ENCODE measurements at regions not wholly inside any gene's neighbourhood (a gene's known extent, or its start where the extent isn't known, plus 50 kb on each side); places are given as distances from the start of the nearest gene placed in this dataset.

DNA sequence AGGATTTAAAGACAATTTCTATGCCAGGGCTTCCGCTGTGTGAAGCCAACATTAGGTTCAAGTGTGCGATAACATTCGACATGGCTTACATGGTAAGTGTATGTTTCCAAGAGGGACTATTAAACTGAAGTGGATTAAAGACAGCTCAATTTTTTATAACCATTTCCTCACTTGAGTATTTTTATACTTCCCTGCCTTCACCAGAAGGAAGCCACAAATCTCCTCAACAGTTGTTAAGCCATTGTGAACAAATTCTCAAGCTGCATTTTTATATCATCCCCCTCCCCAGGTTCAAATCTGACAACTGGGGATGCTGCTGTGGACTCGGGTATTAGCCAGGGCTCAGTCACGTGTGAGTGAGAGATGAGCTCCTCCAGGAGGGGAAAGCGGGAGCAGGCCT is 116.3 kb downstream of the RHOU start:
- Histone ChIP-seq H3K4me1 (replicated peaks; ENCODE audit: insufficient read depth) (no peaks in the 10 kb centered on the region), H3K36me3 (ENCODE audit: low read depth) (no peaks in the 10 kb centered on the region)
- POLR2A ChIA-PET (ENCODE audit: unreplicated experiment) = no interaction called here

GRCh38 chr1:228852024-228852423 is 116.7 kb downstream of the RHOU start:
- intact Hi-C loops (cut with micrococcal nuclease; ENCODE audit: unreplicated experiment) = no loop called here
- Histone ChIP-seq H2AFZ (no peak overlapping the region), H4K20me1 (ENCODE audit: insufficient read depth) (no peaks in the 10 kb centered on the region), H3K27ac (no peak overlapping the region), H3K4me2 (no peak overlapping the region), H3K4me1 (replicated peaks; ENCODE audit: insufficient read depth) (no peaks in the 10 kb centered on the region), H3K79me2 (ENCODE audit: low read depth) (no peaks in the 10 kb centered on the region), H3K9me3 (ENCODE audit: insufficient read depth, low read depth) (no peaks in the 10 kb centered on the region), H3K36me3 (ENCODE audit: low read depth) (no peaks in the 10 kb centered on the region), H3K9me2 (ENCODE audit: insufficient read depth) (no peaks in the 10 kb centered on the region), H3F3A (ENCODE audit: insufficient read depth, low read depth) (no peaks in the 10 kb centered on the region), H3K4me3 (no peak overlapping the region), H3K27me3 (ENCODE audit: insufficient read depth, low read depth) (peaks cover 54% of the 10 kb centered on the region)
- no peak for DNase-seq
- ChIA-PET POLR2A (ENCODE audit: unreplicated experiment) (no interaction called here), CTCF (no interaction called here)
- TF ChIP-seq, protein P1, sequence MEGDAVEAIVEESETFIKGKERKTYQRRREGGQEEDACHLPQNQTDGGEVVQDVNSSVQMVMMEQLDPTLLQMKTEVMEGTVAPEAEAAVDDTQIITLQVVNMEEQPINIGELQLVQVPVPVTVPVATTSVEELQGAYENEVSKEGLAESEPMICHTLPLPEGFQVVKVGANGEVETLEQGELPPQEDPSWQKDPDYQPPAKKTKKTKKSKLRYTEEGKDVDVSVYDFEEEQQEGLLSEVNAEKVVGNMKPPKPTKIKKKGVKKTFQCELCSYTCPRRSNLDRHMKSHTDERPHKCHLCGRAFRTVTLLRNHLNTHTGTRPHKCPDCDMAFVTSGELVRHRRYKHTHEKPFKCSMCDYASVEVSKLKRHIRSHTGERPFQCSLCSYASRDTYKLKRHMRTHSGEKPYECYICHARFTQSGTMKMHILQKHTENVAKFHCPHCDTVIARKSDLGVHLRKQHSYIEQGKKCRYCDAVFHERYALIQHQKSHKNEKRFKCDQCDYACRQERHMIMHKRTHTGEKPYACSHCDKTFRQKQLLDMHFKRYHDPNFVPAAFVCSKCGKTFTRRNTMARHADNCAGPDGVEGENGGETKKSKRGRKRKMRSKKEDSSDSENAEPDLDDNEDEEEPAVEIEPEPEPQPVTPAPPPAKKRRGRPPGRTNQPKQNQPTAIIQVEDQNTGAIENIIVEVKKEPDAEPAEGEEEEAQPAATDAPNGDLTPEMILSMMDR (conservative IDR thresholded peaks at IDR 0.05) = no peak
- no peak for TF ChIP-seq EZH2 (IDR thresholded peaks at IDR 0.05; ENCODE audit: low read depth)
- BruUV-seq (replicated peaks) = no TSS peak

More for the DNA sequence above, 116.3 kb downstream of the RHOU start:
- peaks cover 51% of the 10 kb centered on the region for H3K27me3 ChIP-seq (ENCODE audit: insufficient read depth, low read depth)
- H2AFZ ChIP-seq = no peak overlapping the region
- H3K27ac ChIP-seq = no peak overlapping the region
- no peak for DNase-seq
- no peaks in the 10 kb centered on the region for H4K20me1 ChIP-seq (ENCODE audit: insufficient read depth)
- intact Hi-C loops (cut with micrococcal nuclease; ENCODE audit: unreplicated experiment) = no loop called here
- H3F3A ChIP-seq (ENCODE audit: insufficient read depth, low read depth) = no peaks in the 10 kb centered on the region
- H3K79me2 ChIP-seq (ENCODE audit: low read depth) = no peaks in the 10 kb centered on the region
- TF ChIP-seq EZH2 (IDR thresholded peaks at IDR 0.05; ENCODE audit: low read depth) = no peak
- TF ChIP-seq, protein P1 (conservative IDR thresholded peaks at IDR 0.05) = no peak
- CTCF ChIA-PET = no interaction called here
- H3K9me2 ChIP-seq (ENCODE audit: insufficient read depth) = no peaks in the 10 kb centered on the region
- H3K4me3 ChIP-seq = no peak overlapping the region
- H3K9me3 ChIP-seq (ENCODE audit: insufficient read depth, low read depth) = no peaks in the 10 kb centered on the region
- H3K4me2 ChIP-seq = no peak overlapping the region
- BruUV-seq (replicated peaks) = no TSS peak

GRCh38 chr1:228852511-228853088 is 117.3 kb downstream of the RHOU start:
- H3K36me3 ChIP-seq (ENCODE audit: low read depth) = no peaks in the 10 kb centered on the region
- no peaks in the 10 kb centered on the region for H3K9me2 ChIP-seq (ENCODE audit: insufficient read depth)
- no peak overlapping the region for H2AFZ ChIP-seq
- no peaks in the 10 kb centered on the region for H4K20me1 ChIP-seq (ENCODE audit: insufficient read depth)
- no peak for DNase-seq
- H3K27ac ChIP-seq = no peak overlapping the region
- no peak overlapping the region for H3K4me3 ChIP-seq
- ChIA-PET POLR2A (ENCODE audit: unreplicated experiment) (no interaction called here), CTCF (no interaction called here)
- no peaks in the 10 kb centered on the region for H3K79me2 ChIP-seq (ENCODE audit: low read depth)
- BruUV-seq (replicated peaks) = no TSS peak
- TF ChIP-seq, protein P1 (conservative IDR thresholded peaks at IDR 0.05) = no peak
- TF ChIP-seq EZH2 (IDR thresholded peaks at IDR 0.05; ENCODE audit: low read depth) = no peak
- no peak overlapping the region for H3K4me2 ChIP-seq
- H3K4me1 ChIP-seq (replicated peaks; ENCODE audit: insufficient read depth) = no peaks in the 10 kb centered on the region
- H3F3A ChIP-seq (ENCODE audit: insufficient read depth, low read depth) = no peaks in the 10 kb centered on the region
- H3K27me3 ChIP-seq (ENCODE audit: insufficient read depth, low read depth) = peaks cover 59% of the 10 kb centered on the region
- H3K9me3 ChIP-seq (ENCODE audit: insufficient read depth, low read depth) = no peaks in the 10 kb centered on the region
- intact Hi-C loops (cut with micrococcal nuclease; ENCODE audit: unreplicated experiment) = no loop called here

Data from PC-9 (cell line).